Activated T-helper 1 cell treated with anti-CD3 and anti-CD28 coated beads, Interleukin-2, amount 50 U/mL, for 16 hours (primary cell): ENCODE measurements at regions not wholly inside any gene's neighbourhood (a gene's known extent, or its start where the extent isn't known, plus 50 kb on each side); places are given as distances from the start of the nearest gene placed in this dataset.

Experiments used
- DNase-seq, 2 donors: peaks; one replicate each; pipeline ENCODE4 v3.0.0-alpha.2; 2020; ENCODE audit warnings: low read depth in 1 of 2, low spot score in 1 of 2

GRCh38 chr3:150101016-150101415 lies 130.3 kb upstream of the PFN2 start:
- no peak for DNase-seq

DNA sequence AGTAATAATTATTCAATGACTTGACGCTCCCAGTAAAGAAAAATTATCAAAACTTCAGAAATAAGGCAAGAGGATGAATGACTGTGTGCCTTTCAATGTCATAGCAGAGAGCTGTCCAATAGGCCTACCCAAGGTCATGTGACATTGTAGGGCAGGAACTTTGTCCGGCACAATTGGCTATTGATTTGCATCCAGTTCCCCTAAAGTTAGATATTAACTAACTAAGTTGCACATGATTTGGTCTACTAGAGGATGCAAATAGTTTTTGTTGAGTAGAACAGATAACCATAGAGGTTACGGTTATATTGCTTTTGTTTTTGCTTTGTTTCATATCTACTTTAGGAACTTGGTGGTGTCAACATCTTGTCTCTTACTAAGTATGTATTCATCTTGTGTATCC lies 127.9 kb upstream of the PFN2 start:
- no peak for DNase-seq

GRCh38 chr3:150097588-150097890 lies 126.8 kb upstream of the PFN2 start:
- DNase-seq: no peak

DNA sequence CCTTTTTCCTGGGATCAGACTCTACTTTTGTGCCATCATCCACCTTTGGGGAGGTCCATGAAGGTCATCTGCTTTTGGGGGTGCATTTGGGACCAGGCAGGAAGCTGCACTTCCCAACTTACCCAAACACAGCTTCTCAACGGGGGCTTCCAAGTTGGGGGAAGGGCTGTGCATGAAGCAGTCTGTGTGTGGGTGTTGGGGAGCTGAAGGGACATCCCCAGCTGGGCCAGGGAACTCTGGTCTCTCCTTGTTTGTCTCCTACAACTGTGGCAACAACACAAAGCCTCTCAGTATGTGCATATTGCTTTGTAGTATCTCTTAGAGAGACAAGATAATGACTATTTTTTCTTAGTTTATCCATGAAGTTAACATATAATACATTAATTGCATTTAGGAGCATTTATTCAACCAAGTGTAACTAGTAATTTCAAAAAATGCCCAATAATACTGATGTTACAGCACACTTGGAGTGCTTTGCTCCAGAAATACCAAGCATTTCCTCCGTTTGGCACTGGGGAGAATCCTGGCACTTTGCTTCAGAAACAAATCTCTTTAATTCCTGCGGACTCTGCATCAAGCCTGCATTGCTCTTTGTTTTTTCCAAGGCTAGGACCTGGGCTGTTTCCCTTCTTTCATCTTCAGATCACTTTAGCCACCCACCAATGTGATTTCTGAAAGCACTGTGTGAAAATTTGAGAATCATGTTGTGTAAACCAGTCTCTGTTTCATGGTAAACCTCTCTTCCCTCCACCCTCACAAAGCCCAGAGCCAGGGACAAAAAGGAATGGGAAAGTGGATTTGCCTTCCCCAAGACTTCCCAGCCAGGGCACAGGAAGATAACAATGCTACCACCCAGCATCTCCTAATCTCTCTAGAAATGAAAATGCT lies 126.2 kb upstream of the PFN2 start:
- DNase-seq: no peak

- DNase-seq: no peak
These were observed 123.6 kb upstream of the PFN2 start for GRCh38 chr3:150094150-150094933.

- no peak for DNase-seq
These were observed 120.9 kb upstream of the PFN2 start for GRCh38 chr3:150091626-150092025.

DNA sequence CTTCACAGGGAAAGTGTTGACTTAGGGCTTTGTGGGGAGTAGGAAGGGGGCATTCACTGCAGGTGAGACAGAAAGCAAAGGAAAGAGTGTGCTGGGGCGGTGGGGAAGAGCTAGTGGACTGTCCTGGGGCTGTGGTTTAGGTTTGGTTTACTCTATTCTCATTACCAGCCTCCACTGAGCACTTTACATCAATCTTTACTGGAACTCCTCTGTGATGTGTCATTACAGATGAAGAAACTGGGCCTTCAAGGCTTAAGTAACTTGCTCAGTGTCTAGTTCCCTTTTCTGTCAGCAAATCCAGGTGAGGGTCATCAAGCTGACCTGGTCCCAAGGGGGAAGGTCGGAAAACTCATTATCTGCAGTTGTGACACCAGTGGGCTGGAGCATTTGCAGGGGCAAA lies 120.2 kb upstream of the PFN2 start:
- DNase-seq: no peak

DNA sequence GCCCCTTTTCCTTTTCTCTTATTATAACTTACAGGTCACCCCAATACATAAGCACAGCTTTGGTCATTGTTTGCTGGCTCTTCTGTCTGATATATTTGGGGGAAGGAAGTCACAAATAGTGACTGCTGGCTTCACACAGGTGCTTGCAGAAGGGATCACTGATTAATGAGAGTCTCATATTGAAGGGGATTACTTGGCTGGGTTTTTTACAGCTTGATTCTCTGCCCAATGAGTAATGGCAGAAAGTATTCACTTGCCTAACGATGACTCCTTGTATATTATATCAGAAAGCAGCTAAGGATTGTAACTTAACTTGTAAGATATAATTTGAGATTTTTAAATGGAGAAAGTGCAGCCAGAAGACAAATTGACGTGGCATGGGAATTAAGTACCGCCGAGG lies 119.3 kb upstream of the PFN2 start:
- no peak for DNase-seq

DNA sequence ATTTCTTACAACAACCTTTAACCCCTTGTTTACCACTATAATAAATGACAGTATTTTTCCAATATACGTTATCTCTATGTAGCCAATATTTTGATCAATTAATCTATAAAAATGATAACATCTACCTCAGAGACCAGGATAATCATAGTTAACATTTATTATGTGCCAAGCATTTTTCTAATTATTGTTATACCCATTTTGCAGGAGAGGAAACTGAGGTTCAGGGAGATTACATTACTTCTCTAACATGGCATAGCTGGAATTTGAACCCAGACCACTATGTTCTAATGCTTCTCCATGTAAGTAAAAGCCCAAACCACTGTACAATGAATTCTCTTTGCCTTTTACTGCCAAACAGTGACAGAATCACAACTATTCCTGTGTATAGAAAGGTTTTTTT lies 113.4 kb upstream of the PFN2 start:
- DNase-seq: no peak

GRCh38 chr3:150083655-150084042 lies 113.0 kb upstream of the PFN2 start:
- no peak for DNase-seq

GRCh38 chr3:150082898-150083654 lies 112.4 kb upstream of the PFN2 start:
- no peak for DNase-seq

DNA sequence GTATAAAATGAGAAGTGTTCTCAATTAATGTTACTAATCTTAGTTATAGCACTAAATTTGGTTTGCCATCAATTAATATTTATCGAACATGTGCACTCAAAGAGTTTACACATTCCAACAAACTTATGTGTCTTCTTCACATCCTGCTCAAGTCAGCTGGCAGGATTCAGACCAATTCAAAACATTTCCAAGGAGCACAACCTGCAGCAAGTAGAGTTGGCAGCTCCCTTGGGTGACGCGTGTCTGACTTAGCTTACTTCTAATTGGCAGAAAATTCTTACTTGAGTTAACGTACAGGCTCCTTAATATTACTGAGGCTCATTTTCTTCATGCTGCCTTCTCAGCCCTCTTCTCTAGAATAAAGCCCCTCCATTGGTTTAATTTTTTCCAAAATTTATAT lies 110.4 kb upstream of the PFN2 start:
- DNase-seq: no peak

GRCh38 chr3:150080058-150080730 lies 109.5 kb upstream of the PFN2 start:
- DNase-seq: no peak

DNA sequence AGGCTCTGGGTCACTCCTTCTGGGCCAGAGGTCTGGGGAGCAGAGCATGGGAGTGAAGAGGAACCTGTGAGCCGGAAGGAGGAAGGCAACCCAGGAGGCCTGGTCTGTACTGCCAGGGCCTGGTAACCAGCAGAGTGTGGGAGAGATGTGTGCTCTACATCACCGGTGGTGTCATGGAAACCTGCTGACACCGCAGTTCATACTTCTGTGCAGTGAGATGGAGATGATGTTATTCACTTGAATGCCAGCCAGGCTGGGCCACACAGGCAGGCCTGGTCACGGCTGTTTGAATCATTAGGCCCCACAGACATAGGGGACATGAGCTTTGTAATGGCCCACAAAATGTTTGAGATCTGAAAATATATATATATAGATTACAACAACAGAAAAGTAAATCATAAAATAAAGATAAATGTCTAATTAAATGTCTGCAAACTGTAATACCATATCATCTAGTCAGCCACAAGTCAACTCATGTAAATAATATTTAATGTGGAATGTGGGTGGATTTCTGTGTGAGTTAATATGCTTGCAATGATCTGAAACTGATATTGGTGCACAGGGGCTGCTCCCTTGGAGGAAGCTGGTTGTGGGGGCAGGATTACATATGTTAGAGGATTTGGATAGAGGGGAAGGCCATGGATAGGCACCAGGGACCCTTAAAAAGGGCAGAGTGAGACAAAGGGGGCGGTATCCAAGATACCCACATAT lies 108.5 kb upstream of the PFN2 start:
- DNase-seq: no peak

DNA sequence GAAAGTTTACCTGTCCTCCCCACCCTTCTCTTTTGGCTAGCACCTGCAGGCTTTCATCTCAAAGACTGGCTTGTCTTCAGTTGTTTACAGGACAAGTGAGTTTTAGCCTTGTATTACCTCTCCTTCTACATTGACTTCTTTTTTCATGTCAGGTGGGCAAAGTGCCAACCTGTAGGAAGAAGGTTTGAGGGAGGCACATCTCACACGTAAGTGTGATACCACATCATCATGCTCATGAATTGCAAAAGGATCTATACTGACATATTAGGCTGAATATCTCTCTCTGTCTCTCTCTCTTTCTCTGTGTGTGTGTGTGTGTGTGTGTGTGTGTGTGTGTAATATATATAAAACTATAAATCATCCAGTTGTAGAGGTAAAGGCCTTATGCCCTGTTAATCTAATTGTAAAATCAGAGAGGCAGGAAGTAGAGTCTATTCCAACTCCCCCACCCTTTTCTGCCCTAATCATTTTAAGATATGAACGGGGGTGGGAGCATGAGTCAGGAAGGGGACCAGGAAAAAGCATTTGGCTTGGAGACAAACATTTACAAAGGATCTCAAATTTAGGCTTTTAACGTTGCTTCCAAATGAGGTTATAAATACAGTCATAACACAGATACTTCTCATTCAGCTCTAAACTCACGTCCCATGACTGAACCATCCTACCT lies 107.0 kb upstream of the PFN2 start:
- no peak for DNase-seq

DNA sequence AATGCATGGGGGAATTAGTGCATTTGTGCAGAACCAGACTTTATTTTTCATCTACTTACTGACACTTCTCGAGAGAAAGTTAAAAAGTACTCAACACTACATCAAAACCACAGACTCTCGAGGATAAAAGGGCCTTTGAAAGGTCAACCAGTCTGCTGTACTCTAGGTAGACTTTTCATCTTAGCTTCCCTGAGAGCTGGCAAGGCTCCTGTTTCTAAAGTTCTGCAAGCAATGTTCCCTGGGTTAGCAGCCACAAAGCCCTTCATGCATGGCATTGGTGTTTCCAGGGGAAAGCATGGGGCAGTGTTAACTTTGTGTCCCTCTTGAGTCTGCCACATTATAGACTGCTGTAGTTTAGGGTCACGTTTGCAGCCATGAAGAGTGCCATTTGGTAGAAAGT lies 106.4 kb upstream of the PFN2 start:
- no peak for DNase-seq

DNA sequence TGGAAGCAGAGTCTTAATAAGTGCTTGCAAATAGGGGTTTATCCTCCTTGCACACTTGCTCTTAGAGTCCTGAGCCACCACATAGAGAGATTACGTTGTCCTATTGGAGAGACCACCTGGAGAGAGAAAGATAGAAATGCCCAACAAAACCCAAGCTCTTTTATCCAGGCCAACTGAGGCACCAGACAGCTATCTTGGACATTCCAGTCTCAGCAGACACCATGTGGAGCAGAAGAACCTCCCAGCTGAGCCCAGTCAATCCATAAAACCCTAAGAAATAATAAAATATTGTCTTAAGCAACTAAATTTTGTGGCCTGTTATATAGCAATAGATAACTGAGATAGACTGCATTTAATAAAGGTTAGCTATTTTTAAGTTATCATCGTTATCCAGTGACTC lies 105.7 kb upstream of the PFN2 start:
- DNase-seq: no peak

GRCh38 chr3:150075417-150075865 lies 104.7 kb upstream of the PFN2 start:
- DNase-seq: no peak

DNA sequence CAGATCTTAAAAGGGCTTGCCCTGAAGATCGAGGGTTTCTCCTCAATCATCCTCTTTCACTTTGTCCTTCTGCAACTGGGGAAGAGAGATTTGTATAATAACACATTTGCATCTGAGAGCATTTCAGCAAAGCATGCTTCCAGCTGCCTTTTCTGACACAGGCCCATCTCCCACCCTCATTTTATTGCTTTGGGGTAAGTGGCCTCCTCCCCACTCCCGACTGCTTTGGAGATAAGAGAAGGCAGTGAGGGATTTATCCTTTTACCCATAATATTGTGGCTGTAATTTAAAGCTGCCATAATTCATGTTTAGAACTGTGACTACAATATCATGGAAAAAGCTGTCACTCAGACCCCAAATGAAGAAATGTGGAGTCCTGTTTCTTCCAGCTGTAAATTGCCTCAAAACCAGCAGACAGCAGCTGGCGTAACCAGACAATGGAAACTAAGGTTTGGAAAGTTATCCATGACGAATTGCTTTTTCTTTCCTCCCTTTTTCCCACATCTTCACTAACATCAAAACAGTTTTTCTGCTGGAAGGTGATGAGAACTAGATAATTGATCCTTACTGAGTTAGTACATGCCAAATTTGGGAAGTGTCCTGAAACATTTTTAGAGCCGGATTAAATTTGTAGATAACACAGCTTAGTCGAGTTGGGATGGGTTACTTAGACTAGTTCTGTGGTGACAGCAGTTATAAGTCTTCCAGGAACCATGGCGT lies 104.2 kb upstream of the PFN2 start:
- DNase-seq: no peak

DNA sequence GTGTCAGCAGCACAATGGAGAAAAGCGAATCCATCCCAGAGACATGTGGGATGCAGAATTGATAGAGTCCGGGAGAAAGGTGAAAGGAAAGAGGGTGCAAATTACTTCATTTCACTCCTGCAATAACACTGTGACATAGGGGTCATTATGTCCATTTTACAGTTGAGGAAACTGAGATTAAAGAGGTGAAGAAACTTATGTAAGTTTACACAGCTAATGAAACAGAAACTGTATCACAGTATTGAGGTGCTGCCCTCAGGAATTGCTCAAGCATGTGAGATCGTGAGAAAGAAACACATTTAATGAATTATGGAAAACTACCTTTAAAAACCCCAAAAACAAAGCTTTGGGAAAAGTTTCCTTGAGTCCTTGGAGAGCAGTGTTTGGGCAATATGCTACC lies 103.6 kb upstream of the PFN2 start:
- DNase-seq: no peak
